Fibroblast of lung (primary cell): ENCODE measurements at regions not wholly inside any gene's neighbourhood (a gene's known extent, or its start where the extent isn't known, plus 50 kb on each side); places are given as distances from the start of the nearest gene placed in this dataset.

Experiments
- EZH2 ChIP-seq: IDR thresholded peaks from 2 replicates; pipeline ENCODE4 v1.5.1; 2012; ENCODE audit warnings: low read length, control low read depth, mild to moderate bottlenecking; ENCODE audit errors: missing control alignments
- TF ChIP-seq, protein P1 (sequence below), 2 donors: IDR thresholded peaks in 1 of 2; conservative IDR thresholded peaks in 1 of 2; 1 replicate in 1 of 2; 2 replicates in 1 of 2; pipeline ENCODE4 v1.5.1; 2011 to 2012; ENCODE audit warnings: low read length in 2 of 2, control low read depth in 1 of 2, inconsistent platforms in 1 of 2, low read depth in 1 of 2, mild to moderate bottlenecking in 1 of 2

GRCh38 chr12:123038966-123039365, 58.5 kb downstream of the ARL6IP4 start:
- TF ChIP-seq, protein P1, sequence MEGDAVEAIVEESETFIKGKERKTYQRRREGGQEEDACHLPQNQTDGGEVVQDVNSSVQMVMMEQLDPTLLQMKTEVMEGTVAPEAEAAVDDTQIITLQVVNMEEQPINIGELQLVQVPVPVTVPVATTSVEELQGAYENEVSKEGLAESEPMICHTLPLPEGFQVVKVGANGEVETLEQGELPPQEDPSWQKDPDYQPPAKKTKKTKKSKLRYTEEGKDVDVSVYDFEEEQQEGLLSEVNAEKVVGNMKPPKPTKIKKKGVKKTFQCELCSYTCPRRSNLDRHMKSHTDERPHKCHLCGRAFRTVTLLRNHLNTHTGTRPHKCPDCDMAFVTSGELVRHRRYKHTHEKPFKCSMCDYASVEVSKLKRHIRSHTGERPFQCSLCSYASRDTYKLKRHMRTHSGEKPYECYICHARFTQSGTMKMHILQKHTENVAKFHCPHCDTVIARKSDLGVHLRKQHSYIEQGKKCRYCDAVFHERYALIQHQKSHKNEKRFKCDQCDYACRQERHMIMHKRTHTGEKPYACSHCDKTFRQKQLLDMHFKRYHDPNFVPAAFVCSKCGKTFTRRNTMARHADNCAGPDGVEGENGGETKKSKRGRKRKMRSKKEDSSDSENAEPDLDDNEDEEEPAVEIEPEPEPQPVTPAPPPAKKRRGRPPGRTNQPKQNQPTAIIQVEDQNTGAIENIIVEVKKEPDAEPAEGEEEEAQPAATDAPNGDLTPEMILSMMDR (conservative IDR thresholded peaks at IDR 0.05 in 1 of 2, IDR thresholded peaks at IDR 0.05 in 1 of 2; ENCODE audit: low read depth in 1 of 2, low read length in 2 of 2) = no peak
- no peak for TF ChIP-seq EZH2
